Dermis microvascular lymphatic vessel endothelial cell (primary cell): ENCODE measurements at regions not wholly inside any gene's neighbourhood (a gene's known extent, or its start where the extent isn't known, plus 50 kb on each side); places are given as distances from the start of the nearest gene placed in this dataset.
"Not testable (repeated sequence)": the region's sequence is repeated elsewhere in the genome, so short reads cannot be mapped to it uniquely, and the experiment has no call there.

Source experiments
- DNase-seq, 2 donors: peaks; one replicate each; pipeline versions ENCODE4 v3.0.0 to v3.0.0-alpha.2; 2010; ENCODE audit warnings: low read depth in 2 of 2

- DNase-seq, result no peak
Observed at GRCh38 chr14:83870546-83871270, 1659.2 kb upstream of the FLRT2 start.

DNA sequence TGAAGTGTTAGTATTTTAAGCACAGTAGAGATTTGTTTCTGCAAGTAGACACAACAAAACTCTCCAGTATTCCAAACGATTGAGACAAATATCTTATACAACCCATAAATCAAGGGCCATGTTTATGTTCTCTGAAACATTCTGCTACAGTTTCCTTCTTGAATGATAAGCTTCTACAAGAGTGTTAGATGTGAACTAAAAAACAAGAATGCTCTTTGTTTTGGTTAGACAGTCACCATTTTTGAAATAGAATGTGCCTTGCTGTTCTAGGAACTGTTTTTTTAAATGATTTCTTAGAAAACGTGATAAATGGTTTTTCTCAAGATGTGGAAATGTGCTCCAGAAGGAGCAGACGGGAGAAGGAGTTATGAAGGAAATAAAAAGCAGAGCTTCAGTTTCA, 1656.3 kb upstream of the FLRT2 start:
- DNase-seq, result no peak

- no peak for DNase-seq
Observed at GRCh38 chr14:83874662-83875061, 1655.3 kb upstream of the FLRT2 start.

- DNase-seq, result no peak
Observed at GRCh38 chr14:83883732-83884131, 1646.2 kb upstream of the FLRT2 start.

GRCh38 chr14:83885837-83886293, 1644.1 kb upstream of the FLRT2 start:
- no peak for DNase-seq

- DNase-seq, result no peak
Observed at GRCh38 chr14:83887866-83888265, 1642.1 kb upstream of the FLRT2 start.

GRCh38 chr14:83893447-83893846, 1636.5 kb upstream of the FLRT2 start:
- DNase-seq, result no peak

GRCh38 chr14:83894568-83894967, 1635.4 kb upstream of the FLRT2 start:
- DNase-seq, result no peak

DNA sequence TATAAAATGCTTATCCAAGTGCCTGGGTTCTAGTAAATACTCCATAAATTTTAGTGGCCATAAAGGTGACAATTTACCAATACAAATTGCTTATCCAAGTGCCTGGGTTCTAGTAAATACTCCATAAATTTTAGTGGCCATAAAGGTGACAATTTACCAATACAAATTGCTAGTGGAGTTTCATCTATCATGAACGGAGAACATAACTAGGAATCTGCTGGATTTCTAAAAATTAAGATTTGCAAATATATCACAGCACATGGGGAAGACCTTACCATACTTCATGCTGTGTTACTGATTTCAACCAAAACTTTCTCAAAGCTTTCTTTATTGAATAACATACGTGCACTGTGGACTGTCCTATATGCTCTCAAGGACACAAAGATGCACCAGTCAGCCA, 1631.4 kb upstream of the FLRT2 start:
- not testable (repeated sequence) for DNase-seq

DNA sequence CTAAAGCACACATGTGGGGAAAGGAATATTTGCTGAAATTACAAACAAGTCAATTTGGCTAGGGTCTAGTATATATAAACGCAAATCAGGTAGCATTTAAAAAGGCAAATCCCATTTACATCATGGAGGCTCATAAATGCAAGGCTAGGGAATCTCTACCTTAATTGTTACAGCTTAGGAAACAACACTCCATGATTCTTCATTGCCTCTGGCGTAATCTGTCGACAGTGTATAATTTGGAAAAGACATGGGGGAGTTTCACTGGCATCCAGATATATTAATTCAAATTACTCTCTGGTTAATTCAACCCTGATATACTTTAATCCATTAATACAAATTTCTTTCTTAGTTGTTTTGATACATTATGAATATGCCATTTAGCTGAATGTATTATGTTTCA, 1630.2 kb upstream of the FLRT2 start:
- DNase-seq, result no peak

DNA sequence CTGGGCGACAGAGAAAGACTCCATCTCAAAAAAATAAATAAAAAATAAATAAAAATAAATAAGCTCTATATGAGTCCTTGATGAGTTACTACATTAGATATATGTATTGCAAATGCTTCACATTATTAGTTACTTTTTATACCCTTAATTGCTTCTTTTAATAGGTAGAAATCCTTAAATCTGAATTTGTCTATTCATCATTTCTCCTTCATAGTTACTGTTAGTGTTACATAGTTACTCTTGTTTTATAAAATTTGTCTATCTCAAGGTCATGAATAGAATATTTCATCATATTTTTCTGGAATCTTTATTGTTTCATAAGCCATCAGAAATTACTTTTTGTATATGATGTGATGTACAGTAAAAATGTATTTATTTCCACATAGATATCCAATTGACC, 1624.8 kb upstream of the FLRT2 start:
- no peak for DNase-seq

DNA sequence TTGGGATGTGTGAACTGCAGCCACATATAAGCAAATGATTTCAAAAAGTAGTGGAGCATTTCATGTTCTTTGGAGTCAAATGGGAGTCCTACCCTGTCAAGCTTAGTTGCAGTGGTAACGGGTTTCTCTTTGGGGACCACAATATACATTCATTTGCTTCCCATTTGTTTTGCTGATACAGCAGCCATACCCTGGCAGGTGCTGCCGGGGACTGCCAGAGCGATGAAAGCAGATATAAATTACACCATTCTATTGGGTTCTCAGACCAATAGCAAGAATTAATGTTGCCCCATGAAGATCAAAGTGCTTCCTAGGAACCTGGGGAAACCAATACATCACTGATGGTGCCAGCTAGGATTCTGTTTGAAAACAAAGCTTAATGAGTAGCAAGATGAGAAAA, 1621.5 kb upstream of the FLRT2 start:
- no peak for DNase-seq

GRCh38 chr14:83909507-83909906, 1620.4 kb upstream of the FLRT2 start:
- DNase-seq, result no peak

DNA sequence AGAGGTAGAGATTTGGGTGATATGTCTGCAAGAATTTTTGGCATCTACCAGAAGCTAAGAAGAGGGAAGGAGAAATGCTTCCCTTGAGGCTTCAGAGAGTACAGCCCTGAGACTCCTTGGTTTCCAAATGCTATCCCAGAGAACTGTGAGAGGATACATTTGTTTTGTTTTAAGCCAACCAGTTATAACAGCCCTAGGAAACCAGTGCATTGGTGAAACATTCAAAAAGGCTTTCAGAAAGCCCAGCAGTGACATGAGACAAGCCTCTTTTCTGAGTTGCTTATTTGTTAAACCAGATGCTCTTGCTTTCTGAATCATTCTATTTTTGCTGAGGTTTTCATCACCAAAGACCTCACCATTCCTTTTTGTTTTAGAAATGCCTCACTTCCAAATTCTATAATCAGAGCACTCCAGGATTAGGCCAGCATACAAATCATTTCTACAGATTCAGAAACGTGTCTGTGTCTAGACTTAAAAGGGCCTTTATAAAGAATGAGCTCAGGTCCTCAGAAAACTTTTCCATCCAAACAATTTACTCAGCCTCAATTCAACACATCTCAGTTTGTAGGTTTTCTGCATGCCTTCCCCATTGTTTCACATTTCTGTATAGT, 1617.8 kb upstream of the FLRT2 start:
- no peak for DNase-seq

GRCh38 chr14:83913476-83913875, 1616.5 kb upstream of the FLRT2 start:
- DNase-seq, result no peak

GRCh38 chr14:83918546-83918945, 1611.4 kb upstream of the FLRT2 start:
- no peak for DNase-seq

GRCh38 chr14:83919675-83920074, 1610.3 kb upstream of the FLRT2 start:
- not testable (repeated sequence) for DNase-seq

- no peak for DNase-seq
Observed at GRCh38 chr14:83923842-83924241, 1606.1 kb upstream of the FLRT2 start.

DNA sequence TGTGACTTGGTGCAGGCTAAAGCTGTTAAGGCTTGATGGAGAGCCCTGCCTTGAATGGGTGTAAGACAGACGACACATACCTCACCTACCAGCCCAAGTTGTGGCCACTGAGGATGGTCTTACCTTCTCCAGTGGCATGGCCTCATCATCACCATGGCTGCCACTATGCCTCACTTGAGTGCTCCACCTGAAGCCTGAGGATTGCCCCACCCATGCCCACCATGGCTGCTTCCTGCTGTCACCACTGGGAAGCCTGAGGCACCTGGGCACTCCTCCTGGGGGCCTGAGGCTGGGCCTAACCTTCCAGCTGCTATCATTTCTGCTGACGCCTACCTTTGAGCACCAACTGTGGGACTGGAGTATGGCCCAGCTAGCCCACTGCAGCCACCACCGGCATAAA, 1605.7 kb upstream of the FLRT2 start:
- no peak for DNase-seq

- peak; percentile 12 to 17 for DNase-seq
Observed at GRCh38 chr14:83940253-83940652, 1589.7 kb upstream of the FLRT2 start.

DNA sequence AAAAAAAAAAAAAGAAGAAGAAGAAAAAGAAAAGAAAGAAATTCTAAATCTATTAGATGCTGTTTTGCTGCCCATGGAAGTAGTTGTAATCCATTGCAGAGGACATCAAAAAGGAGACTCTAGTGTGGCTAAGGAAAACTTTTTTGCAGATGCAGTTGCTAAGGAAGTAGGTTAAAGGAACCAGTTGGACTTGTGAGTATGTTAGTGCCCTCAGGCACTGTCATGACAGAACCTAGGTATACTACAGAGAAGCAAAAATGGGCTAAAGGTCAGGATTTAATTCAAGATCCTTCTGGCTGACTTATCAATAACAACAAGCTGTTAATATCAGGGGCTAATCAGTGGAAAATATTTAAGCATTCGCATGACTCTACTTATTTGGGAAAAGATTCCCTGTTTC, 1571.6 kb upstream of the FLRT2 start:
- DNase-seq, result no peak

GRCh38 chr14:83960832-83961512, 1569.0 kb upstream of the FLRT2 start:
- DNase-seq, result no peak

- DNase-seq, result no peak
Observed at GRCh38 chr14:83969998-83970397, 1559.9 kb upstream of the FLRT2 start.
